GM23338 (cell line): ENCODE measurements at regions not wholly inside any gene's neighbourhood (a gene's known extent, or its start where the extent isn't known, plus 50 kb on each side); places are given as distances from the start of the nearest gene placed in this dataset.

Experiments
- ATAC-seq: fragments of 200-7000 bp; cut with Tn5 transposase; 3 replicates; pipeline ENCODE4 v1.9.1; 2020
- DNase-seq: peaks from one replicate; pipeline ENCODE4 v3.0.0-alpha.2; 2015; ENCODE audit warnings: low spot score
- H2AFZ ChIP-seq: fragments of 200-600 bp; sonication (generic); 2 replicates; pipeline ENCODE4 v1.8.0; 2016; ENCODE audit warnings: antibody characterized with exemption, mild to moderate bottlenecking, moderate library complexity
- H3F3A ChIP-seq: fragments of 200-600 bp; sonication (generic); replicated peaks from 2 replicates; pipeline ENCODE4 v1.8.0; 2017; ENCODE audit warnings: antibody characterized with exemption, mixed run types, low read depth
- H3K27ac ChIP-seq: fragments of 200-600 bp; sonication (generic); 2 replicates; pipeline ENCODE4 v1.6.1; 2016; ENCODE audit warnings: low read depth
- H3K27me3 ChIP-seq: fragments of 200-600 bp; sonication (generic); 2 replicates; pipeline ENCODE4 v1.8.0; 2016; ENCODE audit warnings: mild to moderate bottlenecking, mixed run types, moderate library complexity; ENCODE audit not compliant: insufficient read depth
- H3K36me3 ChIP-seq: fragments of 200-600 bp; sonication (generic); 2 replicates; pipeline ENCODE4 v1.8.0; 2016; ENCODE audit warnings: mild to moderate bottlenecking; ENCODE audit not compliant: insufficient read depth
- H3K4me1 ChIP-seq: fragments of 200-600 bp; sonication (generic); 2 replicates; pipeline ENCODE4 v1.8.0; 2016; ENCODE audit warnings: mild to moderate bottlenecking, moderate library complexity; ENCODE audit not compliant: insufficient read depth
- H3K4me2 ChIP-seq: fragments of 200-600 bp; sonication (generic); 2 replicates; pipeline ENCODE4 v1.7.1; 2017; ENCODE audit warnings: mixed run types
- H3K4me3 ChIP-seq: fragments of 200-600 bp; sonication (generic); 2 replicates; pipeline ENCODE4 v1.6.1; 2016; ENCODE audit warnings: mixed run types
- H3K79me2 ChIP-seq: fragments of 200-600 bp; sonication (generic); replicated peaks from 2 replicates; pipeline ENCODE4 v1.8.0; 2017; ENCODE audit warnings: mild to moderate bottlenecking; ENCODE audit not compliant: insufficient read depth
- H3K9me2 ChIP-seq: fragments of 200-600 bp; sonication (generic); 2 replicates; pipeline ENCODE4 v1.8.0; 2017; ENCODE audit not compliant: insufficient read depth
- H4K20me1 ChIP-seq: fragments of 200-600 bp; sonication (generic); replicated peaks from 2 replicates; pipeline ENCODE4 v1.8.0; 2017; ENCODE audit warnings: mild to moderate bottlenecking; ENCODE audit not compliant: insufficient read depth
- H3K27ac Mint-ChIP-seq: 2 replicates; pipeline ENCODE4 v1.8.0; 2020; ENCODE audit warnings: inconsistent platforms, mild to moderate bottlenecking, moderate library complexity, mixed read lengths
- H3K27me3 Mint-ChIP-seq: 3 replicates; pipeline ENCODE4 v1.8.0; 2022; ENCODE audit warnings: low read depth, mild to moderate bottlenecking, moderate library complexity, mixed read lengths, inconsistent platforms; ENCODE audit not compliant: insufficient read depth, poor library complexity
- H3K36me3 Mint-ChIP-seq: 3 replicates; pipeline ENCODE4 v1.8.0; 2021; ENCODE audit warnings: low read depth, mild to moderate bottlenecking, inconsistent platforms, moderate library complexity, mixed read lengths
- H3K4me1 Mint-ChIP-seq: 3 replicates; pipeline ENCODE4 v1.8.0; 2020; ENCODE audit warnings: mild to moderate bottlenecking, inconsistent platforms, mixed read lengths
- H3K4me3 Mint-ChIP-seq: 3 replicates; pipeline ENCODE4 v1.8.0; 2021; ENCODE audit warnings: moderate library complexity, mild to moderate bottlenecking, inconsistent platforms, mixed read lengths
- H3K9me3 Mint-ChIP-seq: 3 replicates; pipeline ENCODE4 v1.8.0; 2020; ENCODE audit warnings: moderate library complexity, mild to moderate bottlenecking, inconsistent platforms, mixed read lengths
- CREB1 ChIP-seq: fragments of 250-450 bp; sonication (Bioruptor Pico); IDR thresholded peaks from 2 replicates; pipeline ENCODE4 v1.5.0; 2020; ENCODE audit warnings: low read depth, mild to moderate bottlenecking, moderate library complexity
- EZH2 ChIP-seq: fragments of 200-600 bp; sonication (generic); IDR thresholded peaks from one replicate; pipeline ENCODE4 v1.8.0; 2017; ENCODE audit warnings: antibody characterized with exemption, mild to moderate bottlenecking, low read depth; ENCODE audit not compliant: unreplicated experiment
- EZH2phosphoT487 ChIP-seq: fragments of 200-600 bp; sonication (generic); IDR thresholded peaks from one replicate; pipeline ENCODE4 v1.8.1; 2018; ENCODE audit warnings: antibody characterized with exemption; ENCODE audit not compliant: unreplicated experiment
- JUNB ChIP-seq: IDR thresholded peaks from one replicate; pipeline ENCODE4 v1.6.1; 2016; ENCODE audit warnings: antibody characterized with exemption; ENCODE audit not compliant: unreplicated experiment
- NANOG ChIP-seq: IDR thresholded peaks from 2 replicates; pipeline ENCODE4 v1.6.1; 2016; ENCODE audit warnings: antibody characterized with exemption, borderline replicate concordance
- POLR2AphosphoS5 ChIP-seq: IDR thresholded peaks from 2 replicates; pipeline ENCODE4 v1.6.1; 2016; ENCODE audit warnings: antibody characterized with exemption, low read depth
- REST ChIP-seq: IDR thresholded peaks from one replicate; pipeline ENCODE4 v1.6.1; 2018; ENCODE audit warnings: antibody characterized with exemption; ENCODE audit not compliant: unreplicated experiment
- STAT1 ChIP-seq: IDR thresholded peaks from one replicate; pipeline ENCODE4 v1.6.1; 2016; ENCODE audit warnings: antibody characterized with exemption; ENCODE audit not compliant: unreplicated experiment
- ZNF114 ChIP-seq: fragments of 250-450 bp; sonication (Bioruptor Pico); IDR thresholded peaks from 2 replicates; pipeline ENCODE4 v1.5.0; 2020; ENCODE audit warnings: mild to moderate bottlenecking, moderate library complexity
- ZNF331 ChIP-seq: fragments of 250-450 bp; sonication (Bioruptor Pico); IDR thresholded peaks from 2 replicates; pipeline ENCODE4 v1.5.0; 2020; ENCODE audit warnings: low read depth, mild to moderate bottlenecking, moderate library complexity
- TF ChIP-seq, protein P1 (sequence below): IDR thresholded peaks from 2 replicates; pipeline ENCODE4 v1.6.1; 2016; ENCODE audit warnings: antibody characterized with exemption
- TF ChIP-seq, protein P2 (sequence below), 2 experiments: fragments of 200-600 bp in 1 of 2; sonication (generic) in 1 of 2; conservative IDR thresholded peaks; 2 replicates each; pipeline versions ENCODE4 v1.5.1 to v1.6.1; 2016 to 2017; ENCODE audit warnings: antibody characterized with exemption in 2 of 2, low read depth in 2 of 2, mild to moderate bottlenecking in 2 of 2, moderate library complexity in 1 of 2

GRCh38 chr10:125259651-125260050, 99.3 kb upstream of the CTBP2 start:
- TF ChIP-seq ZNF331 (CRISPR knock-in tag): no peak
- H3K27me3 ChIP-seq: no peaks in the 10 kb centered on the region
- no peaks in the 10 kb centered on the region for H4K20me1 ChIP-seq
- H3K36me3 ChIP-seq: no peaks in the 10 kb centered on the region
- DNase-seq (no peak), ATAC-seq (no peak)
- H3F3A ChIP-seq: no peaks in the 10 kb centered on the region
- peaks cover 3% of the 10 kb centered on the region for H3K27me3 Mint-ChIP-seq
- no peaks in the 10 kb centered on the region for H3K36me3 Mint-ChIP-seq
- no peak overlapping the region for H3K27ac ChIP-seq
- no peaks in the 10 kb centered on the region for H3K9me3 Mint-ChIP-seq
- H2AFZ ChIP-seq: no peak overlapping the region
- no peak overlapping the region for H3K27ac Mint-ChIP-seq
- H3K9me2 ChIP-seq: no peaks in the 10 kb centered on the region; the same call in 1 of the 2 replicates
- peaks cover 7% of the 10 kb centered on the region for H3K4me1 Mint-ChIP-seq
- H3K79me2 ChIP-seq: no peaks in the 10 kb centered on the region
- no peak overlapping the region for H3K4me3 Mint-ChIP-seq
- H3K4me1 ChIP-seq: peaks cover 7% of the 10 kb centered on the region
- H3K4me2 ChIP-seq: no peak overlapping the region
- H3K4me3 ChIP-seq: no peak overlapping the region

DNA sequence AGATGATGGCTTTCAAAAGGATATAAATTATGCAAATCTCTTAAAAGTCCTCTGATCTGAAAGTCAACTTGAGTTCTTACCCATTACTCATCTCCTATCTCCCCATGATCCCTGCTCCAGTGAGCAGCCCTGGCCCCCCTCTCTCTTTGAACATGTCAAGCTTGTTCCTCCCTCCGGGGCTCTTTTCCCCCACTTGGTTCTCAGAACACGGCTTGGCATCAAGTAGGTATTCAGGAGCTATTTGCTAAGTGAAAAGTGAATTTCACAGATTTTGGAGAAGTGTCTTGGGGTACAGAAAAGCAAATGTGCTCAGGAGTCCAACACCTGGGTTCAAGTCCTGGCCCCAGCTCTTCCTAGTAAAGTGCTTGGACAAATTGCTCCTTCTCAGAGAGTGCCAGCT, 98.3 kb upstream of the CTBP2 start:
- no peaks in the 10 kb centered on the region for H3K36me3 ChIP-seq
- no peaks in the 10 kb centered on the region for H3K27me3 ChIP-seq
- TF ChIP-seq POLR2AphosphoS5 (no peak), EZH2phosphoT487 (no peak), REST (no peak), ZNF114 (no peak), STAT1 (no peak), EZH2 (no peak), NANOG (no peak), CREB1 (CRISPR knock-in tag) (no peak), JUNB (no peak), ZNF331 (CRISPR knock-in tag) (no peak)
- TF ChIP-seq, protein P1, sequence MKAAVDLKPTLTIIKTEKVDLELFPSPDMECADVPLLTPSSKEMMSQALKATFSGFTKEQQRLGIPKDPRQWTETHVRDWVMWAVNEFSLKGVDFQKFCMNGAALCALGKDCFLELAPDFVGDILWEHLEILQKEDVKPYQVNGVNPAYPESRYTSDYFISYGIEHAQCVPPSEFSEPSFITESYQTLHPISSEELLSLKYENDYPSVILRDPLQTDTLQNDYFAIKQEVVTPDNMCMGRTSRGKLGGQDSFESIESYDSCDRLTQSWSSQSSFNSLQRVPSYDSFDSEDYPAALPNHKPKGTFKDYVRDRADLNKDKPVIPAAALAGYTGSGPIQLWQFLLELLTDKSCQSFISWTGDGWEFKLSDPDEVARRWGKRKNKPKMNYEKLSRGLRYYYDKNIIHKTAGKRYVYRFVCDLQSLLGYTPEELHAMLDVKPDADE: no peak
- TF ChIP-seq, protein P2, sequence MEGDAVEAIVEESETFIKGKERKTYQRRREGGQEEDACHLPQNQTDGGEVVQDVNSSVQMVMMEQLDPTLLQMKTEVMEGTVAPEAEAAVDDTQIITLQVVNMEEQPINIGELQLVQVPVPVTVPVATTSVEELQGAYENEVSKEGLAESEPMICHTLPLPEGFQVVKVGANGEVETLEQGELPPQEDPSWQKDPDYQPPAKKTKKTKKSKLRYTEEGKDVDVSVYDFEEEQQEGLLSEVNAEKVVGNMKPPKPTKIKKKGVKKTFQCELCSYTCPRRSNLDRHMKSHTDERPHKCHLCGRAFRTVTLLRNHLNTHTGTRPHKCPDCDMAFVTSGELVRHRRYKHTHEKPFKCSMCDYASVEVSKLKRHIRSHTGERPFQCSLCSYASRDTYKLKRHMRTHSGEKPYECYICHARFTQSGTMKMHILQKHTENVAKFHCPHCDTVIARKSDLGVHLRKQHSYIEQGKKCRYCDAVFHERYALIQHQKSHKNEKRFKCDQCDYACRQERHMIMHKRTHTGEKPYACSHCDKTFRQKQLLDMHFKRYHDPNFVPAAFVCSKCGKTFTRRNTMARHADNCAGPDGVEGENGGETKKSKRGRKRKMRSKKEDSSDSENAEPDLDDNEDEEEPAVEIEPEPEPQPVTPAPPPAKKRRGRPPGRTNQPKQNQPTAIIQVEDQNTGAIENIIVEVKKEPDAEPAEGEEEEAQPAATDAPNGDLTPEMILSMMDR (conservative IDR thresholded peaks at IDR 0.05; ENCODE audit: low read depth in 2 of 2): no peak

More for the DNA sequence above, 98.3 kb upstream of the CTBP2 start:
- no peak overlapping the region for H3K4me2 ChIP-seq
- no peaks in the 10 kb centered on the region for H4K20me1 ChIP-seq
- no peaks in the 10 kb centered on the region for H3K79me2 ChIP-seq
- Mint-ChIP-seq H3K4me1 (peaks cover 7% of the 10 kb centered on the region), H3K4me3 (no peak overlapping the region), H3K9me3 (no peaks in the 10 kb centered on the region), H3K27ac (no peak overlapping the region), H3K27me3 (peaks cover 4% of the 10 kb centered on the region), H3K36me3 (no peaks in the 10 kb centered on the region)
- no peak overlapping the region for H3K27ac ChIP-seq
- ATAC-seq (no peak), DNase-seq (no peak)
- peaks cover 7% of the 10 kb centered on the region for H3K4me1 ChIP-seq
- no peak overlapping the region for H3K4me3 ChIP-seq
- H3K9me2 ChIP-seq: no peaks in the 10 kb centered on the region; the same call in 1 of the 2 replicates
- H2AFZ ChIP-seq: no peak overlapping the region
- no peaks in the 10 kb centered on the region for H3F3A ChIP-seq
